ENCODE measurements at regions not wholly inside any gene's neighbourhood (a gene's known extent, or its start where the extent isn't known, plus 50 kb on each side); places are given as distances from the start of the nearest gene placed in this dataset.

DNA sequence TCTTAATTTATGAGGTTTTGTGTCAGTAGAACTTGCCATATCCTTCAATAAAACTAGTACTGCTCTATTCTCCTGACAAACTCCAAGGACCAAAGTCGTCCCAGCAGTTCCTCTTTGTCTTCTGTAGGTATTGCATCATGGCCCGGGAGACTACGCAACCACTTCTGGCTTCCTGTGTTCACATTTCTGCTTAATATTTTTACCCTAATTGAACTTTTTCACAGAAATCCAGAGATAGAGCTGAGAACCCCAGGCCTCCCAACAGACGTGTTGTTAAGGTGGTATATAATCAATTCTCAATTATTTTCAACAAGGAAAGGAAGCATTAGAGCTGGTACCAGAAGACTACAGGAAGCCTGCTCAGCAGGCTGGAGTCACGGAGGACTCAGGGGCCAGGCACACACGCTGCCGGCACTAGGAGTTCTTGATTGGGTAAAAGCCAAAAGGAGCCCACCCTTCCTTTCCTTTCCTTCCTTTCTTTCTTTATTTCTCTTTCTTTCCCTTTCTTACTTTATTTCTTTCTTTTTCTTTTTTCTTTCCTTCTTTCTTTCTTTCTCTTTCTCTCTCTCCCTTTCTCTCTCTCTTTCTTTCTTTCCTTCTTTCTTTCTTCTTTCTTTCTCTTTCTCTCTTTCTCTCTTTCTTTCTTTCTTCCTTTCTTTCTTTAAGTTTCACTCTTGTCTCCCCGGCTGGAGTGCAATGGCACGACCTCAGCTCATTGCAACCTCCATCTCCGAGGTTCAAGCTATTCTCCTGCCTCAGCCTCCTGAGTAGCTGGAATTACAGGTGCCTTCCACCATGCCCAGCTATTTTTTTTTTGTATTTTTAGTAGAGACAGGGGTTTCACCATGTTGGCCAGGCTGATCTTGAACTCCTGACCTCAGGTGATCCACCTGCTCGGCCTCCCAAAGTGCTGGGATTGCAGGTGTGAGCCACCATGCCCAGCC lies 173.7 kb downstream of the ZBTB18 start:
- DNase-seq: no peak

DNA sequence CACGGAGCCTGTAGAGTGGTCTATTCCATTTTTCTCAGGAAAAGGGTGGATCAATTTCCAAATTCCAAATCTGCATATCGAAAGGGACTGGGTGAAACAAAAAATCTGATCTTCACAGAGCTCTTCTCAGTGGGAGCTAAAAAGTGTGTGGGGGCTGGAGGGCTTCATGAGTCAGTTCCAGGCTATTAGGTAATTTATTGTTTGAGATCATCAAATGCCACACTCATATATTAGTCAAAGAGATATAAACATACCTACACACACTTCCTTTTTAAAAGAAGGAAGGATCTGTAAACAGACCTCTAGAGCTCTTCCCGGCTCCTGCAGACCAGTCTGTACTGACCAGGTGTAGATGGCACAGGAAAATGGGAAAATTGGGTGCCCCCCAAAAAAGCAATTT lies 175.4 kb downstream of the ZBTB18 start:
- no peak for DNase-seq

DNA sequence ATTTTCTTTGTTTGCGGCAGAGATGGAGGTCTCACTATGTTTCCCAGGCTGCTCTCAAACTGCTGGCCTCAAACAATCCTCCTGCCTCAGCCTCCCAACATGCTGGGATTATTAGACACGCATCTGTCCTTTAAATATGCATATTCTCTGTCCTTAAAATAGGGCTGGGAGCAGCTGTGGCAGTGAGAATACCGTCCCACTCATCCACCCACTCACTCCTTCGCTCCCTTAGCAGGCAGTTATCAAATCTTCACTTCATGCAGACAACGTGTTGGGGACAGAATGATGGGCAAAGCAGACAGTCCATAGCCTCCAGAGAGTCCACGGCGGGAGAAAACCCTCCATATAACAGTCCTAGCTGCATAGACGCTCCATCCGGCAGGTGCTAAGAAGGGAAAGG lies 179.4 kb downstream of the ZBTB18 start:
- no peak for DNase-seq

DNA sequence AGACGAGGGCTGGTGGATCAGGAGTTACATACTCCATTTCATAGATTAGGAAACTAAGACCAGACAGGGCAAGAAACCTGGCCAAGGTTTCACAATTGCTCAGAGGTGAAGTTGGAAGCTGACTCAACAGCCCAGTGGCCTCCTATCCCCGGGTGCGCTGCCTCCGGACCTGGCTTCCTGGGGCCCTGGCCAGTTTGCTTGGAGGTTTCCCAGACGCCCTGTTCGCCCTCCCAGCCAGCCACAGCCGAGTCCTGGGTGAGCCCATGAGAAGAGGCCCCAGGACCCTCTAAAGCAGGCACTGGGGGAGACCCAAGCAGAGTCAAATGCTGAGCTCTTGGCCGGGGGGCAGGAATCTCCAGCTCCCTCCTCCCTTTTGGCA lies 180.1 kb downstream of the ZBTB18 start:
- no peak for DNase-seq

DNA sequence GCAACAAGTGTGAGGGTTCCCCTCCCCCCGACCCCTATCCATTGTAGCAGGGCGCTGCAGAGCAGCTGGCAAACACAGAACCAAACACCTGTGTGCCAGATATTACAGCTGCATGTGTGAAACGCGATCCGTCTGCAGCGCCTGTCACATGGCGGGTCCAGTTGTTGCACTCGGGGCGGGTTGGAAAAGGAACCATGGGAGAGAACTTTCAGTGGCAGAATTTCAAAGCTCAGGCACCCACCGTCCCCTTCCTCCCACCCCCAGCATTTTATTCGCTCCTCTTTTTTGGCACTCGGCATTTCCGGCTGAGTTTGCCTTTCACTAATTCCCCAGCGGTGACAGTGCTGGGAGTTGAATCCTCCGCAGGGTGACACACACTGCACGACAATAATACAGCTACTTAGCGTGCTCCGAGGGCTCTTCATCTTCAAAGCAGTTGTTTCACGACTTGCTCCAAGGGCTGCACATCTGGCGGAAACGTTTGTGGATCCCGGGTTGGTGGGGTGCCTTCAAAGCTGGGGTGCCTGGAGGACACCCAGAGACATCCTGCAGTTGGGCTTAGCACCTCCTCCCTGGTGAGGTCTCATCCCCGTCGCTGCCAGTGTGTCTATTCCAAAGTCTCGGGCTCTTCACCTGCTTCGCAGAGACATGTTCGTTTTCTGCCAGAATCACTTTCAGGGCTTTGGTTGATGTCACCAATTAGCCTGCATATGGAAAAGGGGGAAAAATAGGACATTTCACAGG lies 180.7 kb downstream of the ZBTB18 start:
- DNase-seq: no peak

DNA sequence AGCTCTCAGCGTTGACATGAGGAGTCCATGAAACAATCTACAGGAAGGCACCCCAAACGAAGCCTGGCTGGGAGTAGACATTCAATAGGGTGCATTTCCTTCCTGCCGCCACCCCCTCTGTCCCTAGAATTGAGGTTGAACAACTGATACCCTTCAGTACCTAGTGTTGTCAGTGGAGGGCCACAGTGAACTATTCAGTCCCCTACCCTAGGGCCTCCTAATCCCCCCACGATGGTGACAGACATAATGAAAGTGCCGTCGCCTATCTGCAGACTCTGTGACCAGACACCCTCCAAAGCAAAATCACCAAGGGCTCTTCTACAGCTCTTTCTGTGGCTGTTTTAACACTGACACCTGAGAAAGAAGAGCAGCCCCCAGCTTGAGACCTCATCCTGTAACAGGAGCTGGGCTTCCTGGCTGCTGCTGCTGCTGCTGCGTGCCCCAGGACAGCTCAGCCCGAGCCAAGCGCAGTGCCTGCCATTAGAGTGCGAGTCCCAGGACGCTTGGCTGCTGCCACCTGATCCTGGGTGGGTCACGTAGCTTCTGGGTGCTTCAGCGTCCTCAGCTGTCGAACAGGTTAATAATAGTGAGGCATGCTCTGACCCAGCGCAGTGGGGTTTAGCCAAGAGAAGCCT lies 183.0 kb downstream of the ZBTB18 start:
- DNase-seq: no peak

DNA sequence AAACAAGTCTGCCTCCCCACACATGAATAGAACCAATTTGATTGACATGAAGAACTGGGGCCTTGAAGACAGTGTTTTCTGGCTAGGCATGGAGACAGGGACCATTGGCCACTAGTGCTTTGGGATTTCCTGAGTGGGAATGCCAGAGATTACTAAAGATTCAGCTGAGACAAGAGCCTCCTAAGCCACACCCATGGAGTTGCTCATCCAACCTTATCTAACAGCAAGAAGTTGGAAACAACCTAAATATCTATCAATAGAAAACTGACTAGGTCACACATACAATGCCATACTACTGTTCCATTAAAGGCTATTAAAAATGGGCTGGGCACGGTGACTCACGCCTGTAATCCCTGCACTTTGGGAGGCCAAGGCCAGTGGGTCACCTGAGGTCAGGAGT lies 184.1 kb downstream of the ZBTB18 start:
- no peak for DNase-seq

DNA sequence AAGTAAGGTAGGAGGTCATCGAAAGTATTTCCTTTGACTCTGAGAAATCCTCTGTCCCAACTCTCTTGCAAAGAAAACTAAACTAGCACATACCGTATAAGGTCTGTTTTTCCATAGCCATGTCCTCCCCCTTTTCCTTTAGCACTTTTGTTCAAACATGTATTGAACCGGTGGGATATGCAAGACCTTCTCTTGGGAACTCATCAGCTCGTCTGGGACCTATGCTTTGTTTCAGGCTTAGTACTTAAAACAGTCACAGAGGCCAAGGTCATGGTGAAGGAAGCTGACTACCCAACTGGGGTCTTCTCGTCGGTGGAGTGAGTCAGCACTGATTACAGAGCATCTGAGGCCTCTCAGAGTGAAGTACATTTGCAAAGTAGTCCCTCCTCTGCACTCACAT lies 185.0 kb downstream of the ZBTB18 start:
- DNase-seq: no peak

DNA sequence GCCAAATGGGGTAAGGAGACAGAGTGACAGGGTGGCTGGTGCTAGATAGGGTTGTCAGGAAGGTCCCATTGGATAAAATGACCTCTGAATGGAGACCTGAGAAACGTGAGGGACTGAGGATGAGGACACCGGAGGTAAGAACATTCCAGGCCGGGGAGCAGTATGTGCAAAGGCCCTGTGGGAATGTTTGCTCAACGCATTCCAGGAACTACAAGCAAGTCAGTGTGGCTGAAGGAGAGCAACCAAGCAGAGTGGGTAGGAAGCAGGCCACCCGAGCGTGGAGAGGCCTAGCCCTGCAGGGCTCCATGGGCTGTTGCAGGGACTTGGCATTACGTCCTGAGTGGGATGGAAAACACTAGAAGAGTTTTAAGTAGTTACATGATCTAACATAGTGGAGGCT lies 185.6 kb downstream of the ZBTB18 start:
- DNase-seq: no peak

DNA sequence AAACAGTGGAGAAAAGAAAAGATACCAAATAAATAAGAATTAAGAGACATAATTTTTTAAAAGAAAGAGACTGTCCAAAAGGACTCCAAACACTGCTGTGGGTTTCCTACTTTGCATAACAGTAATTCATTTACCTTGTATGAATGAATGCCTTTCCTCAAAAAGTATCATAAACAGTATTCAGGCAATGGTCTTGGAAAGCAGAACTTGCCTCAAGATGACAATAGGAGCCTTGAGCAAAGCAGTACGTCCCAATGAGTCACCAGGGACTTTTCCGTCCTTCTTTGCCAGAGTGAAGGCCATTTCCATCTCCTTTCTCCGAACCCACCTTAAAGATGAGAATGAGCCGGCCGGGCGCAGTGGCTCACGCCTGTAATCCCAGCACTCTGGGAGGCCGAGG lies 186.4 kb downstream of the ZBTB18 start:
- DNase-seq: no peak

DNA sequence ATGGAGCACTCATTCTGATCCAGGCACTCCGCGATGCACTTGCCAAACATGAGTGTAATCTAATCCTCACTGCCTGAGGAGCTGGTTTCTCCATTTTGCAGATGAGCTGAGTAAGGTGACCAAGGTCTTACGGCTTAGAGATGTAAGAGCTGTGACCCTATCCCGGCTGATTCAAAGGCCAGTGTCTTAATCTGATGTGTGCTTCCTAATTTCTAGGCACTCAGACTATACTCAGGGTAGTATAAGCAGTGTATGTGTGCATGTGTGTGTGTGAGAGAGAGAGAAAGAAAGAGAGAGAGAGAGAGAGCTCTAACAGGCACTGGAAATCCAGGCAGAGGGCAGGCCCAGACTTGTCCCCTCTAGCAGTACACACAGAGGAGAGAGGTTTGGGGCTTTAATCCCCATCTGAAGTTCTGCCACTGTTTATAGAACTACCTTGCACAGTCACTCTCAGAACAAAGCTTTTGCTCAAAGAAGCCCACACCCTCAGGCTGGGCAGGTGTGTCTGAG lies 188.2 kb downstream of the ZBTB18 start:
- no peak for DNase-seq

DNA sequence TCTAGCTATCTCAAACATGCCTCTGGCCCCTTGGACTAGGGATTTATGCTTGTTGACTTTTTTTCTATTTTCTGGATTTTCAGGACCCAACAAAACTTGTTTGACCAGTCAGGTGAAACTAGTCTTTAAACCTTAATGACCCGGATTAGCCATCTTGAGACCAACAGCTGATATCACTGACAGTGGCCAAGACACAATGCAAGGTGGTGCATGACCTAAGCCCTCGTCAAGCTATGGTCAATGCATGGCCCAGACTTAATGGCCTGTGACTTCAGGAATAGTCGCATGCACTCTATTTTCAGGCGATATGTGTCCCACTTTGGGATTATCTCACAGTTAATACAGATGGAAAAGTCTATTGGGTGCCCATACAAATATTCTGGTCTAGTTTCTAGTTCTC lies 190.4 kb downstream of the ZBTB18 start:
- DNase-seq: no peak

DNA sequence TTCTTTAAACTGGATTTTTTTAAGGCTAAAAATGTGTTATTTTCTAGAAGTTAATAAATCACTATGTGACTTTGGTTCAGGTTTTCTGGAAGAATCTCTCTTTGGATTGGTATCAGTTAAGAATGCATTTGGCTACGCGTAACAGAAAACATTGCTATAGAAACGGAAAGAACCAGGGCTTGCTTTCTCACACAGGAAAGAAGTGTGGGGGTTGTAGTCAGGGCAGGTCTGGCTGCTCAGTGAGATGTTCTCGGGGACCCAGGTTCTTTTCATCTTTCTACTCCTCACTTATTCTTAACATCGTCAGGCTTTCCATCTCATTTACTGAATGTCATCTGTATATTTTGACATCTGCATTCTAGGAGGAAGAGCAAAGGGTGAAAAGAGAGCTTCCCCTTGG lies 191.4 kb downstream of the ZBTB18 start:
- no peak for DNase-seq

DNA sequence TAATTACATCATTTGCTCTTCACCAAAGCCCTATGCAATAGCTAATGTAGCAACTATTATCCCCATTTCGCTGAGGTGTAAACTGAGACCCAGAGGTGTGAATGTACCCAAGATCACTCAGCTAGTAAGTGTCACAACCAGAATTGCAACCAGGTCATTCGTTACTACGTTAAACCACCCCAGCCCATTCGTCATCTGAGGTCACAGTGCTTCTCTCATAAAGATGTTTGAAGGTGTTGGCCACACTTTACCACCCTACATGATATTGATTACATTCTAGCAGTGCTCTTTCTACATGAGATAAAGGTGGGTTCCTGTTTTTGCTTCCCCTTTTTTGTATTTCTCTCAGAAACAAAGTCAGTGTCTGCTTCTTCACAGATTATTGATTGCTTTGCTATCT lies 195.3 kb downstream of the ZBTB18 start:
- DNase-seq: no peak

DNA sequence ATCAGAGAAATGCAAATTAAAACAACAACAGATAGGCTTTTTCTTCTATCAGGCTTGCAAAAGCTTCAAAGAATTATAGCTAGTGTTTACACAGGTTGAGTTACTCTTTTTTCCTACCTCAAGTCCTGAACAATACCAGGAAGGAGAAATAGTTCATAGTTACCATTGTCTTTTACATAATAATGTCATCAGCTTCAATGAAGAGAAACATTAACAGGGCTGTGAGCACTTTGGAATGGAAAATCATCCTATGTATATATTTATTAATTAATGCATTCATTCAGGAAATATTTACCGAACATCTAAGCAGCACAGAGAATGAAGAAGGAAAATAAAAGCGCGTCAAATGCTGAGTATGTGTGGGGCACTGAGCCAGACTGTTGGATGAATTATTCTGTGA lies 197.3 kb downstream of the ZBTB18 start:
- DNase-seq: no peak

DNA sequence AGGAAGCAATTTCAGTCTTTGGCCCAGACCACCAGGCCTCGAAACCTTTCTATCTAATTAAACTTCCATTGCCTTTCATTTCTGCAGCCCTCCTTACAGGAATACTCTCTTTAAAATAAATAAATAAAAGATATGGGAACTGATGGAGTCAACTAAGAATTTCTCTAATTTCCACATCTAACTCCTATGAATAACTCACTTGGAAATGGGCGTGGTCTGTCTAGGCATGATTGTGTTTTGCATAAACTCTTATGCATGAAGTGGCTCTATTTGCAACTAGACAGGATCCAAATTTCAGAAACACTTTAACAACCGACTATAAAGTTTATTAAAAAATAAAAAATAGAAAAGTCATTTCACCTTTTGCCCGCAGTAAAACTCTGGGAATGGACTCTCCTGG lies 199.5 kb downstream of the ADSS2 start:
- no peak for DNase-seq

DNA sequence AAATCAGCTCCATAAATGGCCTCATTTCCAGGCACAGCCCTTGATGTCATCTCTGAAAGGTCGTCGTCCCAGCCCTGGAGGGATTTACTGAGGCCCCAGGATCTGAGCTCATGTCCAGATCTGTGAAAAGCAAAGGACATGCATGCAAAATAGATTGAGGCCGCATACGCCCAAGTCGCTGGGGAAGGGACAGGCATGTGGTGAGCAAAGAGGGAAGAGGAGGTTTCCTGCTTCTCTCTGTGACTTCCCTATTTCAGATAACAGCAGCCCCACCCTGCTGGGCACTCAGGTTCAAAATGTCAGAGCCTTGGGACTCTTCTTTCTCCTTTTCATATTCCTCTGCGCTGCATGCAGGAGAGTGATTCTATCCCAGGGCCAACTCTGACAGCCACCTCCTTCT lies 197.2 kb downstream of the ADSS2 start:
- DNase-seq: no peak

DNA sequence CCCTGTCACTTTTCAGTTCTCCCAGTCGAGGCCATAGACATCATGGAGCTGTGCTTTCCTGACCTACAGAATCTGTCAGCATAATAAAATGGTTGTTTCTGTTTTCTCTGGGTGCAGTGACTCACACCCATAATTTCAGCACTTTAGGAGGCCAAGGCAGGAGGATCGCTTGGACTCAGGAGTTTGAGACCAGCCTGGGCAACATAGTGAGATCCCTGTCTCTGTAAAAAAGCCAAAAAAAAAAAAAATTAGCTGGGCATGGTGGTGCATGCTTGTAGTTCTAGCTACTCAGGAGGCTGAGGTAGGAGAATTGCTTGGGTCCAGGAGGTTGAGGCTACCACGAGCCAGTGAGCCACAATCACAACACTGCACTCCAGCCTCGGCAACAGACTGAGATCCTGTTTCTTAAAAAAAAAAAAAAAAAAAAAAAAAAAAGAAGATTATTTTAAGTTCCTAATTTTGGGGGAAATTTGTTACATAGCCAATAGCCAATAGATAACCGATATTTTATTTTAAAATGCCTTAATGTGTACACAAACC lies 196.2 kb downstream of the ADSS2 start:
- DNase-seq: no peak

DNA sequence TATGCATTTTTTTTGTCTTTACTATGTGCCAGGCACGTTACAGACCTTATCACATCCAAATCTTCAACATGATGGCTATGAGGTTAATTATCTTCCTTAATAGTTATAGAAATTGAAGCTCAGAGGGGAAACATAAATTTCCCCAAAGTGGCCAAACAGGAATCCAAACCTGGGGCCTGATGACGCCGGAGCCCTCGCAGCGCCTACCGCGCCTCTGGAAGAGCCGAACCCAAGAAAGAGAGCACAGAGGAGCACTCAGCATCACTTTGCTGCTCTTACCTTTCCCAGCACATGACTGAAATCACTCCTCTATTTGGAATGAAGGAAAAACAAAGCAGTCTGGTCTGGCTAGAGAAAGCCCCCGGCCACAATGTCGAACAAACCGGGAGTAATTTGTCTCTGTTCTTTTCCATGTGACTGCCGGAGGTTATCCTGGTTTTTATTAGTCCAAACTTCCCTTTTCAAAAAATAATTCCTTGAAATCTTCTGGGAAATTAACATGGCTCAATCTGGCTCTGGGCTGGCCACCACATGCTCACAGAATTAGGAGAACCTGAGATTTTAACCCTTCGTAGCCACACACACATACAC lies 195.5 kb downstream of the ADSS2 start:
- DNase-seq: no peak

DNA sequence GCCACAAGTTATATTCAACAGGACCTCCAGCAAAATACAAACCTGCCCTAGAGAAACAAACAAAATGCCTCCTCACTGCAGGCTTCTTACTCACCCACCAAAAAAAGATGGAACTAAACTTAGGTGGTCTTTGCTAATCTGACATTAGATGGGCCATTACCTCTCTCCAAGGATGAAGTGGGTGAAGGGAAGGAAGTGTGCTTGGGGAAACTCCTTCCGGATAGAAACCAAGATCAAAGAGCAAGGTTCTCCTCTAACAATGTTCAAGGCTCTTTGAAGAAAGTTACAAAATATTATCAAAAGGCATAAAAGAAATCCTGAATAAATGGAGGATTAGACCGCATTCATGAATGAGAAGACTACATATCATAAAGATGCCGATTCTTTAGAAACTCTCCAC lies 187.5 kb downstream of the ADSS2 start:
- no peak for DNase-seq

DNA sequence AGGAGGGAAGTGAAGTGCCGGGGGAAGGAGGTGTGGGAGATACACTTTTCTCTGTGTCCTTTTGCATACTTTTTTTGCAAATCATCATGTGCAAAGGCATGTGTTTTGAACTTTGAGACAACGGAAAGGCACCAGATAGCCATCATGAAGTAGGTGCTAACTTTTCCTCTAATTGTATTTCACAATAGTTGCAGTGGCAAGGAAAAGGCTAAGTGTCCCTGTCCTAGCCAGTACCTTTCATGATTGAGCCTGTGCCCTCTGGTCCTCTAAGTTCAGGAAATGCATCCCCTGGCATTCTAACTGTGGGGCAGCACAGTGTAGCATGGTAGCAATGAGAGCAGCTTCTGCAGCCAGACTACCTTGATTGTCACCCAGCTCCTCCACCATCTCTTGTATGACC lies 186.2 kb downstream of the ADSS2 start:
- DNase-seq: no peak

DNA sequence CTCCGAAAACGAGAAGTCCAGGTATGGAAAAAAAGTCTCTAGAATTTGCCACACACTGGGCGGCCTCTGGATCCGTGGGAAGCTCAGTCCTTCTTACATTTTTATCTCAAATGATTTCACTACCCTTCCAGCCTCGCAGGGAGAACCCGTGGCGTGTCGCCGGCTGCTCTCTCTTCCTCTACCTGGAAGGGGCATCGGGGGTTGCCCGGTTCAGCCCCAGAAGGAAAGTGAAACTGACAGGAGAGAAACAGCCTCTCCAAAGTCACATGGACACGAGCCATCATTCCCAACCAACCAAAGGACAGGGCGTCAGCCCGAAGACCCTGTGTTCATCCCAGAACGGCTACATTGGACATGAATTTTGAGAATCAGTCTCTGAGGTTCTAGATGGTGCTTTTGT lies 182.5 kb downstream of the ADSS2 start:
- no peak for DNase-seq

DNA sequence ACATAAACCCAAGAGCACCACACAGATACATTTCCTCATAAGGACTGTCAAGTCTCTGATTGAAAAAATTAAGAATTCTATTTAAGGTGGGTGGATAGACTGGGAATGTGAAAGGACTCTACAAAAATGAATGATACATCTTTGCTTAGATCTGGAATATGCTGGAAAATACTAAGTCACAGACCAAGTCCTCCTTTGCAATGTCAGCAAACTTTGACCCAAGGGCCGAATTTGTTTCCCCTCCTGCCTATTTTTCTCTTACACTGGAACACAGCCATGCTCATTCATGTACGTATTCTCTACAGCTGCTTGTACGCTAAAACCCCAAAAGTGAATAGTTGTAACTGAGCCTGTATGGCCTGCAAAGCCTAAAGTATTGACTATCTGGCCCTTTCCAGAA lies 180.7 kb downstream of the ADSS2 start:
- no peak for DNase-seq
